ENCODE measurements at regions not wholly inside any gene's neighbourhood (a gene's known extent, or its start where the extent isn't known, plus 50 kb on each side); places are given as distances from the start of the nearest gene placed in this dataset.

DNA sequence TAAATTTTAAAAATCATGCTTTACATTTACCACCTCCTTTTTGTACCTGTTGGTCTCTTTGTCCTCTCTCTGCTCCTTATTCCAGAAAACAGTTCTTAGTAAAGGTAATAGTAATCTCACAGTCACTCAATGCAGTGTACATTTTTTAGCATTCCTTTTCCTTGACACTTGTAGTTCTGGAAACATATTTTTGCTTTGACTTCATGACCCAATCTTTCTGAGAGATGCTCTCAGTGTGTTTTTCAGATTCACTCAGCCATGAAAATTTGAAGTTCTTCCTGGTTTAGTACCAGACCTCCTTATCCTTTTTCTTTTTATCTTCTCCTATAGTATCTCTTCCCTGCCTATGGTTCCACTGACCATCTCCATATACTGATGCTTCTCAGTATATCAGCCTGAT lies 747.5 kb upstream of the ZEB2 start:
- no peak for DNase-seq

DNA sequence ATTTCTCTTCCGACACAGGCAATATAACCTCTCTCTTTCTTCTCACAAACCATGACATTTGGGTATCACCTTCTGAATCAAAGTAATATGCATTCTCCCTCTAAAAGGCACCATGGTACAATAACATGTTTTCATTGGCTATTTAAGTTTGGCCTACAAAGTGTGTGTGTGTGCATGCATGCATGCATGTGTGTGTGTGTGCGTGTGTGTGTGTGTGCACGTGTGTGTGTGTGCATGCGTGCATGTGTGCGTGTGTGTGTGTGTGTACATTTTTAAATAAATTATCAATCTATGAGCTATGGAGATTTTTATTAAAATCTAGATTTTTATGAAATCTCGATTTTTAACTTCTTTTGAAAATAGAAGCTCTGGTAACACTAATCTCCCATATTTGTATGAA lies 745.3 kb upstream of the ZEB2 start:
- DNase-seq: no peak

DNA sequence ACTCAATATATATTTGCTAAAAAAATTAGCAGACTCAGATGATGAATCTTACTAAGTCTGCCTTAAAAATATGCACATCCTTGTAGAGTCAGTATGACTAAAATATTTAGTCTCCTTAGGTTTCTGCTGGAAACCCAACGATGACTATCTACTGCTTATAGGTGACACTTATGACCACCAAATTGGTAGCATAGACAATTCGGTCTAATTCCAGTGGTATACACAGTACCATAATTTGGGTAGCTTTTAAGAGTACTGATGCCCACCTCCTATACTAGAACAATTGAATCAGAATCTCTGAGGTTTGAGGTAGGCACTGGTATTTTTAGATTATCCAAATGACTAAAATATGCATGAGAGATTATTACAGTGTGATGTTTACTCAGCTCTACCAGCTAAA lies 740.8 kb upstream of the ZEB2 start:
- DNase-seq: no peak

DNA sequence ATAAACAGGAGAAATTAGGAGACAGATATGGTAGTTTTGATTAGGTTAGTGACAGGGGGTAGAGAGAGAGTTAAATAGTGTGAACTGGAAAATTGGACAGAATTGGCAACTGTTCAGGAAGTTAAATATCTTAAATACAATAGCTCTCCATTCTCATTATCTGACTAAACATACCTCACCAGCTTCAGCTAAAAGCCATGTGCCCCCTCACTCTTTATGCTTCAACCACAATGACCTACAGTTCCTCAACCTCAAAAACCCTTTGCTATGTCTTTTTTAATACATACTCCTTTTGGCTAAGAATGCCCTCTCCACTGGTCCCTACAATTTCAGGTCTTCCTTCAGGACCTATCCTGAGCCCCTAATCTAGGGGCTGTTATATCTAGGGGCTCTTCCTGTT lies 740.2 kb upstream of the ZEB2 start:
- no peak for DNase-seq

DNA sequence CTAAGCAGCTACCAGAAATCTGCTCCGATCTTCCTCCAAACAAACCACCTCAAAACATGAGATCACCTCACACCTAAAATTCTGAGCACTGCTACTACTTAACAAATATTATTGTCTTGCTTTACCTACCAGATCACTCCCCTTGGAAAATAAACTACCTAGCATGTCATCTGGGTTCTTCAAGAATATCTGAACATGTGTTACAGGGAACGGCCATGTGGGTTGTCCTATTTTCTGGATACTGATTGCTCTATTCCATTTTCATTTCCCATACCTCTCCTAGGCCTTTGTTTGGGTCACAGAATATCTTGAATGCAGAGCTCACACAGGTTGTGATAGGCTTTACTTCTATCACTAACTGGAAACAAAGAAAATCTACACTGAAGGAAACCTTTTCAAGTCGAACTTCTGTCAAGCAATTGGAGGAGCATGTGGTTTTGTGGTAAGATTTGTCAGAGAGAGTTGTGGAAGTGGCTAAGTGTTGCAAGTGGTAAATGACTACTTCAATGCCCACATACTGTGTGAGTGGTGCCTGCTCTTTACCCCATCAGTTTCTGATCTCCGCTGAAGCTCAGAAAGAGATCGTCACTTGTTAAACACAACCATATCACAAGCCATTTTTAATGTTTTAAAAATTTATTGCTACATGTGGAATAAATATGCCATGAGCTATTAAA lies 739.1 kb upstream of the ZEB2 start:
- no peak for DNase-seq

DNA sequence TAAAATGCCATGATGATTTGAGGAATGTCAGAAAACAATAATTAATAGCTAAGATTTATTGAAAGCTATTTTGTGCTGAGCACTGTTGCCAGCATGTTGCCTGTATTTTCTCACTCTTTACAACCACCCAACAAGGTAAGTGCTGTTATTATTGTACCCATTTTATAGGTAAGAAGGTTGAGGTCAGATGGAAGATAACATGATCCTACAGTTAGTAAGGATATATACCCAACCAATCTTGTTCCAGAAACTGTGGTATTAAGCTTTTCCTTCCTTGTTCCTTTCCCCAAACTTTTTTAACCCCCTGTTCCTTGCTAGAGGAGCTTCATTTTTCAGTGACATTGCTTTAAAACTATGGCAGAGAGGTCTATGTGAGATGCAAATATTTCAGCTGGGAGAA lies 738.0 kb upstream of the ZEB2 start:
- no peak for DNase-seq

DNA sequence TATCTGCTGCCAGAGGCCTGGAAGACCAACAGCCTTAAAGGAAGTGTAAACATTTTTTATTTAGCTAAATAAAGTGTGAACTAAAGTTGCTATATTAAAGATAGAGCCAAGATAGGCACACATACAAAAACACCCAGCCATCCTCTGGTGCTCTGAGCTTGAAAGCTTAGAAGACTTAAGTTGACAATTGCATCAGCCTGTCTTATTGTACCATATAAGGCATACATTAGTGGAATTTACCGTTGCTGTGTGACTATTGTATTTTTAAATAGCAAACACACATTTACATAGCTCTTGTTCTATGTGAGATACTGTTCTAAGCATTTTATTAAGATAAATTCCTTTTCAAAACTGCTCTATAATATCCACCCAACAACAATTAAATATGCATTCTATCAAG lies 736.6 kb upstream of the ZEB2 start:
- no peak for DNase-seq

DNA sequence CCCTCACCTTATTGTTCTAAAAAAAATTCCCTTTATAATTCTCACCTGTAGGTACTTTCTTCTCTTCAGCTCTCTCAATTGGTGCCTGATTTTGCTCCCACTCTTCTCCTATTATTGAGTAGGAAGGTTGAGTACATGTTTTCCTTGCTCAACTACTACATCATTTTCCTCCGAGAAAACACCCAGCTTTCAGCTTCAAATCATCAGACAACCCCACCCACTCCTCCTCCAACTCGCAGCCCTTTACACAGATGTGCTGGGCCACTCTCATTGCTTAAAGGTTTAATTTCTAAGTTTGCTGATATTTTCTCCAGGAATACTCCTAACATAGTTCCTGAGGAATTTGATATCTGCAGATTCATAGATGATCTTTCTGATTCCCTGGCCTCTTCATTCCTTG lies 734.4 kb upstream of the ZEB2 start:
- no peak for DNase-seq

DNA sequence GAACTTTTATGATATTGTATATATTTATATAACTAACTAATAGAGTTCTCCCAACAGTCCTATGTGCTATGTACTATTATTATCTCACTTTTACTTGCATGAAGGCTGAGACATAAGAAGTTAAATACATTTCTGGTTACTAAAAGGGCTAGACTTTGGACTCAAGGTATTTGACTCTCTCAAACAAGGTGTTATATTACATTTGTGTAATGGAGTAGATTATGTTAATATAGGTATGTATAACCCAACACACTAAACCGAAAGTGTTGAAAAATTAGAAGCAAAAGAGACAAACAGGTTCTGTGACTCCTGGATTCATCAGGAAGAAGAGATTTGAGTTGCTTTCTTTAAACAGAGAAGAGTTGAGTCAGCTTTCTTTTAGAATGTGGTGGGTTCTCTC lies 733.6 kb upstream of the ZEB2 start:
- no peak for DNase-seq

DNA sequence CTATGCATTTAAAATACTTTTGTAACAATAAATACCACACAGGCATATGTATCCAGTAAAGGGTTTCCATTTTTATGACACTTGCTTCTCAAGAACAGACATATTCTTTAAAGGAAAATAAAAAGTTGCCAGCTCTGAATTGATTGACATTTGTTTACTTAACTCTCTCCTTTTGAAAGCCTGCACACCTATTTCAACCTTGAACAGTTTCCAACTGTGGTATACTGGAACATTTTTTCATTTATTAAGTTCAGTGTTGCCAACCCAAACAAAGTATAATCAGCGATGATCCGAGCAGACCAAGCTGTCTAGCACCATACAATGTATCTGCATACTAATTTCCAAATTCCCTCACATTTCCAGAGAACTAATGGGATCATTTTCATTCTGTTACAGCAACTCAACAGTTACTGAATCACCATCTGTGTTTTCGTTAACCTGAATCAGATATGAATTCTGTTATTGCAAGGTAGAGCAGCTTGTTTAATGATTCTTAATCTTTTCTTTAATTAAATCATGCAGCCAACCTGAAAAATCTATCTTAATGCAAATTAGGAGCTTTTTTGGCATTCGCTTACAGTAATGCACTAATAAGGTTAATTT lies 725.5 kb upstream of the ZEB2 start:
- DNase-seq: no peak

DNA sequence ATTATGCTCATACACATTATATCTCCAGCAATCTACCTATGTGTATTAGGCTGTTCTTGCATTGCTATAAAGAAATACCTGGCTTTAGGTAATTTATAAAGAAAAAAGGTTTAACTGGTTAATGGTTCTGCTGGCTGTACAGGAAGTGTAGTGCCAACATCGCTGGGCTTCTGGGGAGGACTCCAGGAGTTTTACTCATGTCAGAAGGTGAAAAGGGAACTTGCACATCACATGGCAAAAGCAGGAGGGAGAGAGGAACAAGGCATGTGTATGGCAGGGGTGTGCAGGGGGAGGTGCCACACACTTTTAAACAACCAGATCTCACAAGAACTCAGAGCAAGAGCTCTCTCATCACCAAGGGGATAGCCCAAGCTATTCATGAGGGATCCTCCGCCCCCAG lies 715.4 kb upstream of the ZEB2 start:
- DNase-seq: no peak

DNA sequence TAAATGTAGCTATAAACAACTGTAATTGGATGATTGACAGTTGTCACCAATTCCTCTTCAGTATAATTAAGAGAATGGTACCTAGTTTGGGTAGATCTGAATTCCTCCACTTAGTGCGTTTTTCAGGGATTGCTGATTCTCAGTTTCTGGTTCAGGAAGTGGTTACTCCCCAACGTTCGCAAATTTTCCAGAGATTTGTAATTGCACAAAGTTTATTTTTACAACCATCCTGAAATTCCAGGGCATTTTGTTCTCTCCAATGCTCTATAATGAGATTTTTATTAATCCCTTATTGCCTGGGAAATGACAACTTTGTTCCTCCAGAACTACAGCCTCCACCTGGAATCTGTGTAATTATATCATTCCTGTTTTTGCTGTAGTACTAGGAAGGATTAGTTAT lies 710.6 kb upstream of the ZEB2 start:
- no peak for DNase-seq

DNA sequence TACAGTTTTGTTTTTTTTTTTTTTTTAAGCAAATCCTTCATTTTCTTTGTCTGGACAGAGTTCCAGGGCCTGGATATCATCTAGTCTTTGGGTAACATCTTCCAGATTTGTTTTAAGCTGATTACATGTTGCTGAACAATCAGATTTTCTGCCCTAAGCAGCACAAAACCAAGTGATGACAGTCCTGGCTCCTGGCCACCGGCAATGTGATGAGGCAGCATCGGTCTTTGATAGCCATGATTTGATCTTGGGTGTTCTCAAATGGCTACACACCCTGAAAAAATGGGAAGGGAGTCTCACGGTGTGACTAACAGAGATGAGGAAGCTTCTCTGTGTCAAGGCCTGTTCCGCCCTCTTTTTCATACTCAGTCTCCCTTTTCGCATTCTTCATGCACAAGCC lies 708.6 kb upstream of the ZEB2 start:
- DNase-seq: no peak

DNA sequence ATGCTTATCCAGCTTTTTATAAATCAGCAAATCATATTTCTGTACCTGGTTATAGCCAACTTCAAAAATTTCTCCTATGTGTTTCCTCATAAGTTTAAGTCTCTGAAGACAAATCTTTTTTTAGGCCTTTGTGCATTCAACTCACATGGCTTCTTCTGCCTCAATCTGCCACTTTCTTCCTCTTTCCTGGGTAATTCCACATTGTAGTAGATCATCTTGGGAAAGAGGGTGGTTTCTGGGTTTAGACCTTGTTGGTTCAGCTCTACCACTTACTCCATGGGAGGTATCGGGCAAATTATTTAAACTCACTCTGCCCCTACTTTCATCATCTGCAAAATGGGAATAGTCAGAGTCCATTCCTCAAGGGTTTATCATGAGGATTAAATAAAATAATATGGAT lies 707.0 kb upstream of the ZEB2 start:
- DNase-seq: no peak

DNA sequence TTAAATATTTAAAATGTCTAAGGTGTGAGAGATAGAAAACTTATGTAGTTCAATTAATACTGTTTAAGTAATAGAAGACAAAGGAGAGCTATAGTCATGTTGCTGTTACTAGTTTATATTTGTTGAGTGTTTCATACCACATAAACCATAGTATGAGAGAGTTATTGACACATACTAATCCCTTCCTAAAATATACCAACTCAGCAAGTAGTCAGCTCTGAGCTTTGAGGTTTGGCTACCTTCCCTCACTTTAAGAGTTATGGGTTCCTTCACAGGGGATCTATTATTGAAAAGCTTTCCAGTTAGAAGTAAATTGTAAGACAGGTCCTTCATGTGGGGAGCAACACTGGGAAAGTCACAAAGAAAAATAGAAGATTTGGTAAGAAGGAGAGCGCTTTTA lies 701.6 kb upstream of the ZEB2 start:
- DNase-seq: no peak

DNA sequence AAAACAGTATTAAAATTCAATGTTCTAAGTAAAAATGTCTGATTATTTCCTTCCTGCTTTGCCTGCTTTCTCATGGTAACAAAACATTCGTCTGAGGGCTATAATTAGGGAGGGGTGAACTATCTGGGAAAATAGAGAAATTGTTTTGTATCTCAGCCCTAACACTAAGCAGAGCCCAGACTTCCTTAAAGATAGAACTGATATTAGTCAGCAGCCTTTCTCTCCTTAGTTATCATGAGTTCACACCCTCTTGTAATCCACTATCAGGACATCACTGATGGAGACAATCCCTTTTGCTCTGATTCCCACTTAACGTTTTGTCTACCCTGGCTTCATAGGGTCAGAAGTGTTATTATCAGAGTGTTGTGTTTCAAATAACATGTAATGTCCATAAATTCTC lies 701.1 kb upstream of the ZEB2 start:
- DNase-seq: no peak

DNA sequence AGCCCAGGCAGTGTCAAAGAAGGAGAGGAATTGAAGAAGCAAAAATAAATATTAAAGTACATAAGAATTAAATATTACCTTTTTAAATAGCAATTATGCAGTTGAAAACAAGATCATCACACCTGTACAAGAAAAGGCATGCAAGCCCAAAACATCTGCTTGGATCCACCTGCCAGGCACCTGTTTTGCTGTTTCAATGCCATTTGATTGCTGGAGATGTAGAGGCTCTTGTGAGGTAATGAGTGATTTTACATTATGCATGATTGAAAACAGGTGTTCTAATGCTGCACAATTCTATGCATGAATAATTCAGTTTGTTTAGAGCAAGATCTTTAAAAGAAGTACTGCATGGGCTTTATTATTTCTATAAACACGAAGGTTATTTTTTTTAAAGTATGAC lies 700.6 kb upstream of the ZEB2 start:
- DNase-seq: no peak

DNA sequence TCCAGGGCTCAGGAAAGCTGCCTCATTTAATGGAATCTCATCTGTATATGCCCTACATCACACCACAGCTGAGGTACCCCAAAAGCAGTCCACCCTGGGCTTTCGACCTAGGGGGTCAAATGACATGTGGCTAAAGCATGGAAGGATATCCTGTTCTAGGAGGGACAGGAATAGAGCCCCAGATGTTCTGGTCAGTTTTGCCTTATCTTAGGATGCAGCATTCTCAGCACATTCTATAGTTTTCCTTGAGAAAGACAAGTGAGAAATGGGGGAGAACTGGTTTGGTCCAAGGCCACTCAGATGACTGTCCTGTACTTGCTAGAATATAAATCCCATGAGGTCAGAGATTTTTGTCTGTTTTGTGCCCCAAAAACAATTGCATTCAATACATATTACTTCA lies 688.0 kb upstream of the ZEB2 start:
- DNase-seq: no peak

DNA sequence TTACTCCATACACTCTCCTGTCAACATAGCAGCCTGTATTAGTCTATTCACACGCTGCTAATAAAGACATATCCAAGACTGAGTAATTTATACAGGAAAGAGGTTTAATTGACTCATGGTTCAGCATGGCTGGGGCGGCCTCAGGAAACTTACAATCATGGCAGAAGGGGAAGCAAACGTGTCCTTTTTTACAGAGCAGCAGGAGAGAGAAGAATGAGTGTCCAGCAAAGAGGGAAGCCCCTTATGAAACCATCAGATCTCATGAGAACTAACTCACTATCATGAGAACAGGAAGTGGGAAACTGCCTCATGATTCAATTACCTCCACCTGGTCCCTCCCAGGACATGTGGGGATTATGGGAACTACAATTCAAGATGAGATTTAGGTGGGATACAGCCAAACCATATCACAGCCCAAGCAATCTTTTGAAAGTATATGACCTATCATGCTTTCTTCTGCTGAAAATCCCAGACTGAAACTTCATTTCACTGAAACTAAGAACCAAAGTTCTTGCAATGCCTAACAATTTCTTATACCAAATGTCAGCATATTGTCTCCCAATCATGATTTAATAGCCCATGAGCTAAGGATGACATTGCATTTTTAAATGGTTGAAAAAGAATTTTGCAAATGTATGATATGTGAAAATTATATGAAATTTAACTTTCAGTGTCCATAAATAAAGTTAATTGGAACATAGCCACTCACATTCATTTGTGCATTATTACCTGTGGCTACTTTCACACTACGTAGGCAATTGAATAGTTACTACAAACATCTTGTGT lies 686.8 kb upstream of the ZEB2 start:
- no peak for DNase-seq

DNA sequence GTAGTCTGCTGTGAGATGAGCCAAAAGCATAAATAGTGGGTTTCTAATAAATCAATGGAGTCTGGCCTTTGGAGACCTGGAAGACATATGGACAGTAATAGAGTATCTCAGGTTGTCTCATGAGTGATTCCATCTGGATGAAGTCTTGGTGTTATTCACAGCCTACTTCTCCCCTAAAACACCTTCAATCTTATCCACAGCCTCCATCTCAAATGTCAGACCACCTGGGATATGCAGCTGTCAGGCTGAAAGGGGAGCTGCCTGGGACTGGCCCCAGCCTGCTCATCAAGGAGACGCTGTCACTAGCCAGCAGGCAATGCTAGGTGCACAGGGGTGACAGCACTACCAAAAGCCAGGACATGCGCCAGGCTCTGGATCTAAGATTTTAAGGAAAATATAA lies 684.0 kb upstream of the ZEB2 start:
- DNase-seq: no peak

DNA sequence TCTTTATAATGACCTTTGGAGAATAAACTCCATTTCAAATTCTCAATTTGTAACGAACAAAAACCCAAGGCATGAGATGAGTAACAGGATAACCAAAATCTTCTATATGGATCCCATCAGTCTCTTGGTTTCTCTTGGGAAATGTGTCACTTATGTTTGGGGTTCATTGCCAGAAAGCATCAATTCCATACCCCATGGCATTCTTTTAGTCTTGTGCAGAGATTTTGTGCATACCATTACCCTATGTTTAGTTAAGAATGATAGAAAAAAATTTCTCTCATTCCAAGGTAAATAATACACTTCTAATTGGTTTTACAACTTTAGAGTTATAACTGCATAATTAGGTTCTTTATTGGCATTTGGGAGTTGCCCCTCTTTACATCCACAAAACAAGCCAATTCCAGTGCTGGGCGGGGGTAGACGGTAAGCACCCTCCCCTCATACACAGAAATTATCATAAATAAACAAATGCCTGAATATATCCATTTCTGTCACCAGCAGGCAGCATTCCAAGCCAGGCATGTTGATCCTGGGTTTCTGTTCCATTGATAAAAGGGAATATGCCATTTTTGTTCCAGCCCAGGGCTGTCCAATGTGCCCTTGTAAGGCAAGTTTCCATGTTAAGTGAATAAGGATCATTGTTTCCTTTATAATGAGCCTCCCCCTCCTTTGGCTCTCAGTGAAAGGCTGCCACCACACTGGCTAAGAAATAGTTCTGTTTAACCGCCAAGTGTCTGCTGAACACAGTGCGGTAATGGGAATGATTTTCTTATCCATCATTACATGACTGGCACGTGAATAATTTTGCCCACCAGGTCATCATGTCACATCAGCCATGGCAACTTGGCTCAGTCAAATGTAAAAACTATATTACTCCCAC lies 680.1 kb upstream of the ZEB2 start:
- no peak for DNase-seq

DNA sequence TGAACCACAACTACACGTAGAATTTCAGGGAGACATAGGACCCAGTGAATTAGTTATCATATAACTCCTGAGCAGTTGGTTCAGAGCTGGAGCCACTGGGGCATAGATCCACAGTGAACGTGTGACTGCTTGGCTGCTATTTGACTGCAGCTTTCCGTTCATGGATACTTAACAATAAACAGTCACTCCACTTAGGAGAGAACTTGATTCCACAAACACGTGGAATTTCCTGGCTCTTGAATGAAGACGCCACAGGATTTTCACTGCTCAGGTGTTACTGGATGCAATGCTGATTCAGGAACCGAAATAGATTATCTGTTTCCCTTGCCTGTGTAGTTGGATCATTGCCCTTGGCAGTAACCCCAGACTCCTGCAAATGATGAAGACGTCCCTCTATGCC lies 679.1 kb upstream of the ZEB2 start:
- DNase-seq: no peak

DNA sequence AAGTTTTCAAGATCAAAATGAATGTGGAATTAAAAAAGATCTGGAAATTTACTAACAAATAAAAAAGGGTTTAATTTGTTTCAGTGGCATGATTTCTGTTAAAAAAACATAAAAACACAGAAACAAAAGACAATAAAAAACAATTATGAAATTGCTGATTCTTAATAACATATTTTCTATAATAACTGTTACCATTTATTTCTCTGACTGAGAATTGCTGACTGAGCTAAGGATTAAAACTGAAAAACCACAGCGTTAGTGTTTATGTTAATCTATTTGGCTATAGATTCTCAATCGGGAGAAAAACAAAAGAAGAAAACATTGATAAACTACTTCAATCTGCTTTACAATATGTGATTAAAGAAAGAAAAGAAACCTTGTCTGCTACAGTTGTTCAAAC lies 678.6 kb upstream of the ZEB2 start:
- no peak for DNase-seq

DNA sequence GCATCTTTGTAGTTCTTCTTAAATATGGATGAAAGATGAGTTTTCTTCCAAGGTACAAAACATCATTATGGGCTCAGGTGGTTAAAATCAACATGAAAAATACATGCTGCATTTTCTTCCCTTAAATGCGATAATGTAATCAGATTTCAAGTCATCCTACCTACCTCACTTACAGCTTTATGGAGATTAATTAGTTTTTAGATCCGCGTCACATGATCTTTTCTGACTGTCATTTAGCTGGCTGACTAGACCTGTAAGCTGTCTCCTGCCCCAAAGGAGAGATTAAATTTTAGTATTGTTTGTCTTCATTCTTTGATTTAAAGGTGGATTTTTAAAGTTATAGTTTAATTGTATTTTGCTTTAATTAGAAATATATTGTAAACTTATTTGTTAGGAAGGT lies 678.0 kb upstream of the ZEB2 start:
- no peak for DNase-seq
